ENCODE measurements at regions not wholly inside any gene's neighbourhood (a gene's known extent, or its start where the extent isn't known, plus 50 kb on each side); places are given as distances from the start of the nearest gene placed in this dataset.

GRCh38 chr10:28995497-28995896 is 293.4 kb upstream of the LYZL1 start:
- TF ChIP-seq CTCF (IDR thresholded peaks at IDR 0.05) = no peak
- TF ChIP-seq POLR2A (IDR thresholded peaks at IDR 0.05; ENCODE audit: low read depth) = no peak
- TF ChIP-seq POLR2AphosphoS5 (IDR thresholded peaks at IDR 0.05) = no peak
